HL-60 (cell line): ENCODE measurements at regions not wholly inside any gene's neighbourhood (a gene's known extent, or its start where the extent isn't known, plus 50 kb on each side); places are given as distances from the start of the nearest gene placed in this dataset.

ENCODE experiments used
- DNase-seq, 2 experiments: peaks; one replicate each; pipeline ENCODE4 v3.0.0-alpha.2; 2010 to 2020; ENCODE audit warnings: low read depth in 1 of 2, low spot score in 1 of 2
- H3K27ac ChIP-seq: fragments of 250-450 bp; sonication (Bioruptor Pico); replicated peaks from 2 replicates; pipeline ENCODE4 v1.5.1; 2020; ENCODE audit warnings: mild to moderate bottlenecking, moderate library complexity
- H3K27me3 ChIP-seq: fragments of 250-450 bp; sonication (Bioruptor Pico); 2 replicates; pipeline ENCODE4 v1.5.1; 2021; ENCODE audit warnings: mild to moderate bottlenecking, moderate library complexity; ENCODE audit not compliant: insufficient read depth, poor library complexity, severe bottlenecking
- H3K4me3 ChIP-seq: replicated peaks from 2 replicates; pipeline ENCODE4 v1.5.1; 2011; ENCODE audit warnings: mild to moderate bottlenecking, control low read depth, low read length; ENCODE audit not compliant: insufficient read depth
- GABPA ChIP-seq: IDR thresholded peaks from 2 replicates; pipeline ENCODE4 v1.6.1; 2012; ENCODE audit warnings: low read depth
- POLR2AphosphoS5 ChIP-seq: IDR thresholded peaks from 2 replicates; pipeline ENCODE4 v1.6.1; 2012; ENCODE audit warnings: low read depth
- SPI1 ChIP-seq: IDR thresholded peaks from 2 replicates; pipeline ENCODE4 v1.6.1; 2012; ENCODE audit warnings: low read depth, mild to moderate bottlenecking, borderline replicate concordance
- TF ChIP-seq, protein P1 (sequence below): IDR thresholded peaks from one replicate; pipeline ENCODE4 v1.5.1; 2011; ENCODE audit warnings: low read length, control low read depth, inconsistent platforms; ENCODE audit not compliant: insufficient read depth
- TF ChIP-seq, protein P2 (sequence below): IDR thresholded peaks from 2 replicates; pipeline ENCODE4 v1.6.1; 2012; ENCODE audit warnings: low read depth; ENCODE audit not compliant: insufficient replicate concordance

DNA sequence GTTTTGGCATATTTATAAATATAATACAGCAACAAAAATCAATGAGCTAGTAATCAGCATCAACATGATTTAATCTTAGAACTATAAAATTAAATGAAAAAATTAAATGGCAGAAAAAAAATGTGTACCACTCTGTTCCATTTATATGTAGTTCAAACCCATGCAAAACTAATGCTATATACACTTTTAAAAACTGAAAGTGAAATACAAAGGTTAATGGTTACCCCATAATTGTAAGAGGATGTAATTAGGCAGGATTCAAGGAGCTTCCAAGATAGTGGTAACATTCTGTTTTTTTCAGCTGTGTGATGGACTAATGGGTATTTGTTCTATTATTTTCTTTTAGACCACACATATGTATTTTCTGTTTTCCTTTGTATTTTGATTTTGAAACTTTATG is 492.1 kb downstream of the UTRN start:
- DNase-seq: no peak
- TF ChIP-seq, protein P1, sequence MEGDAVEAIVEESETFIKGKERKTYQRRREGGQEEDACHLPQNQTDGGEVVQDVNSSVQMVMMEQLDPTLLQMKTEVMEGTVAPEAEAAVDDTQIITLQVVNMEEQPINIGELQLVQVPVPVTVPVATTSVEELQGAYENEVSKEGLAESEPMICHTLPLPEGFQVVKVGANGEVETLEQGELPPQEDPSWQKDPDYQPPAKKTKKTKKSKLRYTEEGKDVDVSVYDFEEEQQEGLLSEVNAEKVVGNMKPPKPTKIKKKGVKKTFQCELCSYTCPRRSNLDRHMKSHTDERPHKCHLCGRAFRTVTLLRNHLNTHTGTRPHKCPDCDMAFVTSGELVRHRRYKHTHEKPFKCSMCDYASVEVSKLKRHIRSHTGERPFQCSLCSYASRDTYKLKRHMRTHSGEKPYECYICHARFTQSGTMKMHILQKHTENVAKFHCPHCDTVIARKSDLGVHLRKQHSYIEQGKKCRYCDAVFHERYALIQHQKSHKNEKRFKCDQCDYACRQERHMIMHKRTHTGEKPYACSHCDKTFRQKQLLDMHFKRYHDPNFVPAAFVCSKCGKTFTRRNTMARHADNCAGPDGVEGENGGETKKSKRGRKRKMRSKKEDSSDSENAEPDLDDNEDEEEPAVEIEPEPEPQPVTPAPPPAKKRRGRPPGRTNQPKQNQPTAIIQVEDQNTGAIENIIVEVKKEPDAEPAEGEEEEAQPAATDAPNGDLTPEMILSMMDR: no peak
- no peak for TF ChIP-seq SPI1
- TF ChIP-seq POLR2AphosphoS5: no peak
- TF ChIP-seq GABPA: no peak
- TF ChIP-seq, protein P2, sequence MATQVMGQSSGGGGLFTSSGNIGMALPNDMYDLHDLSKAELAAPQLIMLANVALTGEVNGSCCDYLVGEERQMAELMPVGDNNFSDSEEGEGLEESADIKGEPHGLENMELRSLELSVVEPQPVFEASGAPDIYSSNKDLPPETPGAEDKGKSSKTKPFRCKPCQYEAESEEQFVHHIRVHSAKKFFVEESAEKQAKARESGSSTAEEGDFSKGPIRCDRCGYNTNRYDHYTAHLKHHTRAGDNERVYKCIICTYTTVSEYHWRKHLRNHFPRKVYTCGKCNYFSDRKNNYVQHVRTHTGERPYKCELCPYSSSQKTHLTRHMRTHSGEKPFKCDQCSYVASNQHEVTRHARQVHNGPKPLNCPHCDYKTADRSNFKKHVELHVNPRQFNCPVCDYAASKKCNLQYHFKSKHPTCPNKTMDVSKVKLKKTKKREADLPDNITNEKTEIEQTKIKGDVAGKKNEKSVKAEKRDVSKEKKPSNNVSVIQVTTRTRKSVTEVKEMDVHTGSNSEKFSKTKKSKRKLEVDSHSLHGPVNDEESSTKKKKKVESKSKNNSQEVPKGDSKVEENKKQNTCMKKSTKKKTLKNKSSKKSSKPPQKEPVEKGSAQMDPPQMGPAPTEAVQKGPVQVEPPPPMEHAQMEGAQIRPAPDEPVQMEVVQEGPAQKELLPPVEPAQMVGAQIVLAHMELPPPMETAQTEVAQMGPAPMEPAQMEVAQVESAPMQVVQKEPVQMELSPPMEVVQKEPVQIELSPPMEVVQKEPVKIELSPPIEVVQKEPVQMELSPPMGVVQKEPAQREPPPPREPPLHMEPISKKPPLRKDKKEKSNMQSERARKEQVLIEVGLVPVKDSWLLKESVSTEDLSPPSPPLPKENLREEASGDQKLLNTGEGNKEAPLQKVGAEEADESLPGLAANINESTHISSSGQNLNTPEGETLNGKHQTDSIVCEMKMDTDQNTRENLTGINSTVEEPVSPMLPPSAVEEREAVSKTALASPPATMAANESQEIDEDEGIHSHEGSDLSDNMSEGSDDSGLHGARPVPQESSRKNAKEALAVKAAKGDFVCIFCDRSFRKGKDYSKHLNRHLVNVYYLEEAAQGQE: no peak
- H3K4me3 ChIP-seq: no peak overlapping the region
- H3K27me3 ChIP-seq: no peaks in the 10 kb centered on the region
- no peak overlapping the region for H3K27ac ChIP-seq

DNA sequence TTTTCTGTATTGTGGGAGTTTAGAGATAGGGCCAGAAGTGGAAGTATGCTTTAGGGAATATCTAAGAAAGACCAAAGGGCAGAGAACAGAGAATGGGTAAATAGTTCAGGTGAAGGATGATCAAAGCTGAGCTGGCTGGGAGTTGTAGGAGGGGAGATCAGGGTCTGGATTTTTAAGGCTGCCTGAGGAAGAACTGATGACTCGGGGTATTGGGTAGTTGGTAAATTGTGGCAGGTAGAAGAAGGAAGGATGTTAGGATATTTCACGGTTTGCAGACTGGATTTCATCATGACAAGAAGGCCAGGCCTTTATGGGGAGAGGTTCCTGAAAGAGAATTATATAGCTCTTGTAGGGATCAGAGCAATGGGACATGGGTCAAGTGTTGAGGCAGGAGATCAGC is 492.9 kb downstream of the UTRN start:
- DNase-seq: peak in 1 of 2 experiments; percentile 18
- Histone ChIP-seq H3K27me3 (no peaks in the 10 kb centered on the region), H3K4me3 (no peak overlapping the region), H3K27ac (no peak overlapping the region)
- TF ChIP-seq SPI1 (no peak), GABPA (no peak), POLR2AphosphoS5 (no peak)
- TF ChIP-seq, protein P2: no peak
- TF ChIP-seq, protein P1: no peak

DNA sequence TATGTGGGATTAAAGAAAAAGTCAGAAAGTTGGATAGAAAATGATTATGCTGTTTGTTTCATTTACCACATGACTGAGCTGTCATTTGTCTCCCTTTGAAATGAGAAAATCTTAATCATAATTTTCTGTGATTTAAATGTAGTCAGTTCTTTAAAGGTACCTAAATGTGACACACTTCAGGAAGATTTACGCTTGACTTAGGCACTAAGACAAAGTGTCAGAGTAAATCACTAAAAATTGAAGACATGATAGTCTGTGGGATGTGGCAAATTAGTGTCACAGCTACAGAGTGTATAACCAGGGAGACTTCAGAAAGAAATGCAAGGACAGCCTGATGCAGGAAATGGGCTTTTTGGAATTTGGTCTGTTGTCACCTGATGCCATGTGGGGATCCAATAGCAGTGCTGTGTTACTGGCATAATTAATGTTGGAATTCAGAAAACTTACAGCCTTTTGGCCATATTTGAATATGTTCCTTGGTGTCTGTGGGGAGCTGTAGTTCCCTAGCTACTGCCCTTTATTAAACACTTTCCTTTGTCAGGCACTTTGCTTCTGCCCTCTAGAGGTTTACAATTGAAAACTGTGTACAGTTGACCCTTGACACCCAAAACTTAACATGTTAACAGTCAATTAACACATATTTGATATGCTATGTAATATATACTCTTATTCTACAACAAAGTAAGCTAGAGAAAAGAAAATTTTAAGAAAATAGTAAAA is 493.8 kb downstream of the UTRN start:
- H3K4me3 ChIP-seq: no peak overlapping the region
- H3K27ac ChIP-seq: no peak overlapping the region
- H3K27me3 ChIP-seq: no peaks in the 10 kb centered on the region
- DNase-seq: no peak
- TF ChIP-seq, protein P2: no peak
- TF ChIP-seq SPI1 (no peak), GABPA (no peak), POLR2AphosphoS5 (no peak)
- TF ChIP-seq, protein P1: no peak
